ENCODE measurements at regions not wholly inside any gene's neighbourhood (a gene's known extent, or its start where the extent isn't known, plus 50 kb on each side); places are given as distances from the start of the nearest gene placed in this dataset.
"Not testable (repeated sequence)": the region's sequence is repeated elsewhere in the genome, so short reads cannot be mapped to it uniquely, and the experiment has no call there.

- no peak for TF ChIP-seq CTCF (IDR thresholded peaks at IDR 0.05)
- Histone ChIP-seq H3K4me3 (no peak overlapping the region), H3K4me1 (no peaks in the 10 kb centered on the region), H3K9me3 (peaks cover 0 to 58% (median 13%) of the 10 kb centered on the region in 3 donors), H3K27me3 (no peaks in the 10 kb centered on the region), H3K36me3 (no peaks in the 10 kb centered on the region), H3K27ac (no peak overlapping the region)
- intact Hi-C loops (cut with DNase I; ENCODE audit: low total_unique reads): no loop called here
- no peak for DNase-seq
Observed at GRCh38 chrX:65241059-65241721, 264.9 kb upstream of the ZC4H2 start.

DNA sequence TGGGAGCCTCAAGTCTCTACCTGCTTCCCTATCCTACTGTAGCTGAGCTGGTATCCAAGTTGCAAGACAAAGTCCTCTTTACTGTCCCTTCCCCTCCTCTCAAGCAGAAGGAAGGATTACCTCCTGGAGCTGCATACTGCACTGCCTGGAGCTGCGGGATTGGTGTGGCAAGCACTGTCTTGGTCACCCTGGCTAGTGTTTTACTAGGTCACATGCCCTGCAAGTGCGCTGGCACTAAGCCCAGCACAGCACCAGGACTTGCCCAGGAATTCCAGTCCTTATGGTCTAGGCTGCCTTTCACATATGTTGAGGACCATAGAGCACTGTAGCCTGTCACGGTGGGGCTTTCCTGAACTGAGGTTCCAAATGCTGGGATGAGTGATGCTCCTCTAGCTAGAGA, 227.3 kb upstream of the ZC4H2 start:
- no peaks in the 10 kb centered on the region for H3K36me3 ChIP-seq
- intact Hi-C loops (cut with DNase I; ENCODE audit: low total_unique reads): no loop called here

GRCh38 chrX:65196758-65197360, 220.6 kb upstream of the ZC4H2 start:
- intact Hi-C loops (cut with DNase I; ENCODE audit: low total_unique reads): no loop called here
- TF ChIP-seq CTCF (IDR thresholded peaks at IDR 0.05): no peak
- H3K4me3 ChIP-seq: no peak overlapping the region
- H3K27me3 ChIP-seq: no peaks in the 10 kb centered on the region
- peaks cover 0 to 21% (median 8%) of the 10 kb centered on the region in 3 donors for H3K9me3 ChIP-seq
- no peak for DNase-seq
- peaks cover 0 to 4% (median 0%) of the 10 kb centered on the region in 4 donors for H3K4me1 ChIP-seq
- H3K27ac ChIP-seq: no peak overlapping the region
- no peaks in the 10 kb centered on the region for H3K36me3 ChIP-seq

More for the DNA sequence above, 227.3 kb upstream of the ZC4H2 start:
- no peak for DNase-seq
- H3K4me3 ChIP-seq: no peak overlapping the region
- H3K27me3 ChIP-seq: no peaks in the 10 kb centered on the region
- H3K4me1 ChIP-seq: no peaks in the 10 kb centered on the region
- H3K9me3 ChIP-seq: peaks cover 0 to 13% (median 8%) of the 10 kb centered on the region in 3 donors
- no peak overlapping the region for H3K27ac ChIP-seq
- no peak for TF ChIP-seq CTCF (IDR thresholded peaks at IDR 0.05)

GRCh38 chrX:65195621-65196020, 219.4 kb upstream of the ZC4H2 start:
- DNase-seq: no peak
- peaks cover 0 to 4% (median 0%) of the 10 kb centered on the region in 4 donors for H3K4me1 ChIP-seq
- H3K27me3 ChIP-seq: no peaks in the 10 kb centered on the region
- H3K4me3 ChIP-seq: no peak overlapping the region
- no peak overlapping the region for H3K27ac ChIP-seq
- intact Hi-C loops (cut with DNase I; ENCODE audit: low total_unique reads): no loop called here
- H3K36me3 ChIP-seq: no peaks in the 10 kb centered on the region
- TF ChIP-seq CTCF (IDR thresholded peaks at IDR 0.05): no peak
- H3K9me3 ChIP-seq: peaks cover 0 to 21% (median 5%) of the 10 kb centered on the region in 3 donors

GRCh38 chrX:65194547-65194946, 218.3 kb upstream of the ZC4H2 start:
- H3K4me3 ChIP-seq: no peak overlapping the region
- peaks cover 0 to 18% (median 4%) of the 10 kb centered on the region in 3 donors for H3K9me3 ChIP-seq
- no peak overlapping the region for H3K27ac ChIP-seq
- H3K27me3 ChIP-seq: no peaks in the 10 kb centered on the region
- intact Hi-C loops (cut with DNase I; ENCODE audit: low total_unique reads): no loop called here
- no peak for DNase-seq
- no peaks in the 10 kb centered on the region for H3K36me3 ChIP-seq
- no peak for TF ChIP-seq CTCF (IDR thresholded peaks at IDR 0.05)
- peaks cover 0 to 4% (median 0%) of the 10 kb centered on the region in 4 donors for H3K4me1 ChIP-seq

- intact Hi-C loops (cut with DNase I; ENCODE audit: low total_unique reads); H3K4me3 ChIP-seq; H3K36me3 ChIP-seq; H3K4me1 ChIP-seq; H3K27me3 ChIP-seq; H3K27ac ChIP-seq; DNase-seq: not testable (repeated sequence)
- peaks cover 0 to 61% (median 16%) of the 10 kb centered on the region in 3 donors for H3K9me3 ChIP-seq
Observed at GRCh38 chrX:65163325-65163724, 187.1 kb upstream of the ZC4H2 start.
